Parathyroid adenoma (tissue), 2 donors: ENCODE measurements at regions not wholly inside any gene's neighbourhood (a gene's known extent, or its start where the extent isn't known, plus 50 kb on each side); places are given as distances from the start of the nearest gene placed in this dataset.

Experiments
- H2AFZ ChIP-seq: fragments of 300-600 bp; sonication (generic); one replicate; pipeline ENCODE4 v1.7.0; 2017; ENCODE audit warnings: antibody characterized with exemption, mild to moderate bottlenecking
- H3K27ac ChIP-seq: fragments of 300-600 bp; sonication (generic); one replicate; pipeline ENCODE4 v1.7.0; 2017
- H3K27me3 ChIP-seq: fragments of 300-600 bp; sonication (generic); one replicate; pipeline ENCODE4 v1.7.0; 2017; ENCODE audit warnings: low read length; ENCODE audit not compliant: control insufficient read depth, insufficient read depth
- H3K36me3 ChIP-seq: fragments of 300-600 bp; sonication (generic); one replicate; pipeline ENCODE4 v1.7.0; 2017; ENCODE audit warnings: low read length; ENCODE audit not compliant: control insufficient read depth, insufficient read depth
- H3K4me1 ChIP-seq: fragments of 300-600 bp; sonication (generic); one replicate; pipeline ENCODE4 v1.7.0; 2017; ENCODE audit warnings: control low read depth
- H3K4me2 ChIP-seq: fragments of 300-600 bp; sonication (generic); one replicate; pipeline ENCODE4 v1.7.0; 2017; ENCODE audit warnings: low read length
- H3K4me3 ChIP-seq: fragments of 300-600 bp; sonication (generic); one replicate; pipeline ENCODE4 v1.7.0; 2017; ENCODE audit warnings: low read depth, low read length
- H3K79me2 ChIP-seq: fragments of 300-600 bp; sonication (generic); one replicate; pipeline ENCODE4 v1.7.0; 2017; ENCODE audit warnings: control low read depth
- H3K9ac ChIP-seq: fragments of 300-600 bp; sonication (generic); one replicate; pipeline ENCODE4 v1.7.0; 2017; ENCODE audit warnings: mild to moderate bottlenecking
- H3K9me3 ChIP-seq: fragments of 300-600 bp; sonication (generic); one replicate; pipeline ENCODE4 v1.7.0; 2017; ENCODE audit warnings: low read length; ENCODE audit not compliant: control insufficient read depth
- CTCF ChIP-seq: fragments of 300-600 bp; sonication (generic); IDR thresholded peaks from one replicate; pipeline ENCODE4 v1.7.0; 2017; ENCODE audit warnings: antibody characterized with exemption, mild to moderate bottlenecking
- donor health status: primary hyperparathyroidism.

- H3K36me3 ChIP-seq, result no peaks in the 10 kb centered on the region
- H3K4me1 ChIP-seq, result no peaks in the 10 kb centered on the region
- H3K27ac ChIP-seq, result no peak overlapping the region
- H3K4me3 ChIP-seq, result no peak overlapping the region
- H2AFZ ChIP-seq, result no peak overlapping the region
- H3K27me3 ChIP-seq, result no peaks in the 10 kb centered on the region
- no peaks in the 10 kb centered on the region for H3K79me2 ChIP-seq
- H3K9ac ChIP-seq, result no peak overlapping the region
- no peak for TF ChIP-seq CTCF
- no peaks in the 10 kb centered on the region for H3K9me3 ChIP-seq
- H3K4me2 ChIP-seq, result no peak overlapping the region
Measured at GRCh38 chr11:115644856-115645255, 140.6 kb upstream of the CADM1 start.

DNA sequence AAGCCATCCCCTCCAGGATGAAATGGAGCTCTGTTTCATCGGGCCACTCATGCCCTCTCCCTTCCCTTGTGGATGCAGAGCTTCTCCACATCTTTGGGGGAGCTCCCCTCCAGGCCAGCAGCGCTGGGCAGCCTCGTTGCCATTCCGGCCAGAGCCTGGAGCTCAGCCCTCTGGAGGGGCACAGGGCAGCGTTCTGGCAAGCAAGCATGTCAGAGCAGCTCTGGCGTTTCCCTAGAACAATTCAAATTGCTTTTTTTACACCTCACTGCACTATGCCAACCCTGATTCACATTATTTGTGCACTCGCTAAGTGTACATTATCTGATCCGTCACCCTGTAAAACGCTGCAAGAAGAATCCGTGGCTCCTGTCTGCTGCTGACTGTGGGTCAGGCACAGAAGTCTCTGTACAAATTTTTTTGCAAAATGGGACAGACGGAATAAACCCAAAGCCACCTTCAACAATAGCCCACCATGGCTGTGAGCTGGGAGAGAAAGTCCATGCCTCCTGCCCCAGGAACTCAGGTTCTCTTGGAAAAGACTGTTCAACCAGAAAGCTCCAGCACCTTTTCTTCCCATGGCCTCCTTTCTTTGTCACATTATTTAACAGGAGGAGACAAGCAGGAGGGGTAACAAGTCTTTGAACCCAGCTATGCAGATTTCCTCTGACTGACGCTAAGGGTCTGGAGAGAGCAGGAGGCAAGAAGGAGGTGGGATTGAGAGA is 139.5 kb upstream of the CADM1 start:
- Histone ChIP-seq H3K9ac (no peak overlapping the region), H3K4me2 (no peak overlapping the region), H3K9me3 (no peaks in the 10 kb centered on the region), H3K79me2 (no peaks in the 10 kb centered on the region), H3K36me3 (no peaks in the 10 kb centered on the region), H2AFZ (no peak overlapping the region), H3K27me3 (no peaks in the 10 kb centered on the region), H3K4me1 (no peaks in the 10 kb centered on the region), H3K4me3 (no peak overlapping the region), H3K27ac (no peak overlapping the region)
- no peak for TF ChIP-seq CTCF

DNA sequence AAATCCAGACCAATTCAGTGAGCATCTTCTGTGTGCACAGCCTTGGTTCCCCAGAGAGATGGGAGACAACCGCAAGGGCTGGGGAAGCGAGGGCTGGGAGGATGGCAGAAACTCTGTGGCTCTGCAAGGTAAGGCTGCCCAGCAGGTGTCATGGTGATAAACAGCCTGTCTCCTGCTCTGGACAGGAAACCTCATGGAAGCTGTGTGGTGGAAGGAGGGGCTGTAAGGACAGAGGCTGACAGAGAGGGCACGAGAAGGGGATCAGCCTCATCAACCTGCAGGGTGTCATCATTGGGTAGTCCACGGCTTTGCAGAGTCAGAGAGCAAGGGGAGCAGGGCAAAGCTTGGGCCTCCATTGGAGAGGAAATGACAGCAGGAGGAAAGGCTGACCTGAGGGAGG is 138.4 kb upstream of the CADM1 start:
- no peaks in the 10 kb centered on the region for H3K36me3 ChIP-seq
- H3K9ac ChIP-seq, result no peak overlapping the region
- H3K9me3 ChIP-seq, result no peaks in the 10 kb centered on the region

DNA sequence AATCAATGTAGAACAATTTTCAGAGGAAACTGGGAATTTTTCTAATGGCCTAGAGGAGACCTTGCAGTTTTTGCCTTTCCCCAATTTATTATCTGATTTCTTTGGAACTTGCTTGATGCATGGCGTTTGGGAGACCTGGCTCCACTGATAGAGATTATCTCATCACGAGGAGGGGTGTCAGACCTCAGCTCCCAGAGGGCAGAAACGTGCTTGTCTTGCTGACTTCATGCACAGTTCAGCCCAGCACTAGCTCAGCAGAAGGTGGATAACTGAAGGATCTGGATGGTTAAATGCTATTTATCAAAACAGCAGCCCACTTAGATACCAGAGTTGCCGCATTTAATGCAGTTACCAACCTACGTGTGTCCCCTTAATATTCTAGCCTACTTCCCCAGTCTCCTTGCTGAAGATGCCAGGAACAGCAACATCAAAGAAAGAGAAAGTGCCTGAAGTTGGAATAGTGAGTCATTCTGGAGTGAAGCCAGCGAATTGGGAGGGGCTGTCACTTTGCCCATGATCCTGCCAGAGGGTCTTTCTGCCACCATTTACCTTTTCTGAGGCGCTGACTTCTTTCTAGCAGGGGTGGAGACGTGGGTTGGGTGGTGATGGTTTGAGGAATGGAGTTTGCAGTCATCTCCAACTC is 133.5 kb upstream of the CADM1 start:
- no peaks in the 10 kb centered on the region for H3K4me1 ChIP-seq
- no peak overlapping the region for H3K9ac ChIP-seq
- H2AFZ ChIP-seq, result no peak overlapping the region
- H3K27me3 ChIP-seq, result no peaks in the 10 kb centered on the region
- no peak for TF ChIP-seq CTCF
- no peaks in the 10 kb centered on the region for H3K79me2 ChIP-seq
- no peak overlapping the region for H3K4me3 ChIP-seq
- H3K9me3 ChIP-seq, result no peaks in the 10 kb centered on the region
- H3K36me3 ChIP-seq, result no peaks in the 10 kb centered on the region
- H3K27ac ChIP-seq, result no peak overlapping the region
- H3K4me2 ChIP-seq, result no peak overlapping the region

More for the DNA sequence above, 138.4 kb upstream of the CADM1 start:
- no peak for TF ChIP-seq CTCF
- no peaks in the 10 kb centered on the region for H3K79me2 ChIP-seq
- H3K27me3 ChIP-seq, result no peaks in the 10 kb centered on the region
- H3K4me1 ChIP-seq, result no peaks in the 10 kb centered on the region
- H2AFZ ChIP-seq, result no peak overlapping the region
- H3K27ac ChIP-seq, result no peak overlapping the region
- H3K4me2 ChIP-seq, result no peak overlapping the region
- no peak overlapping the region for H3K4me3 ChIP-seq
